HG02623 (cell line): ENCODE measurements at regions not wholly inside any gene's neighbourhood (a gene's known extent, or its start where the extent isn't known, plus 50 kb on each side); places are given as distances from the start of the nearest gene placed in this dataset.

Experiments used
- ATAC-seq: cut with Tn5 transposase; IDR thresholded peaks from one replicate; pipeline ENCODE4 v1.9.1; 2021; ENCODE audit warnings: moderate library complexity; ENCODE audit not compliant: unreplicated experiment

DNA sequence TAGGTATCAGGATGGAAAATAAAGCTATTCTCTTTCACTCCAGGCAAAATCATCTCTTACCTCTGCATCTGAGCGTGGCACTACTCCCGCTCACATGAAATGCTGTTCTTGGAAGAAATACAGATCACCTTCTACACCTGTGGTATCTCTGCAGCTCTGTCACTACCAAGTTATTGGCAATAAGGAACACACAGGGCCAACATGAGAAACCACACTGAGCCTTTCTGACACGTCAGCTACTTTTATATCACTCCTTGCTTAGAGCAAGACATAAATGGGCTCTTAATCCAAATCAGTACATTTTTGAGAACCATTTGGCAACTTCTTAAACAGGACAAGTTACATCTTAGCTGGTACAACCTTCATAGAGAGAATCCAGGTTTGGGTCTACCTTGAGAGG lies 101.8 kb upstream of the GUCY1A1 start:
- no peak for ATAC-seq

DNA sequence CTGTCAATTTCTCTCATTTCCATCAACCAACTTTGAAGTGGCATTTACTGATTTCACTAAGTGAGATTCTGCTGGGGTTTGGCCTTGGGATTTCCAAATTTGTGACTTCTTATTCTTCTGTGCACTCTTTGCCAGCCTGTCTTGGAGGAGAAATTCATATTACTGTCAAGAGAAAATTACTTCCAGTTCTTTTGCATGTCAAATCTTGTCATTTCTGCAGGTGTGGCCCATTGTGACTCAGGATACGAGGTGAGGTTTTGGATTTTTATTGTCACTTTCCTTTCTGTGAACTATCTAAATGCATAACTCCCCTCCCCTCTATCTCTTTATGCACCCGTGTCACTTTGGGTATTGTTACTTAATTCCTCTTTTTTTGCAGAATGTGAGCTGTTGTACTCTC lies 102.6 kb upstream of the GUCY1A1 start:
- ATAC-seq = no peak

DNA sequence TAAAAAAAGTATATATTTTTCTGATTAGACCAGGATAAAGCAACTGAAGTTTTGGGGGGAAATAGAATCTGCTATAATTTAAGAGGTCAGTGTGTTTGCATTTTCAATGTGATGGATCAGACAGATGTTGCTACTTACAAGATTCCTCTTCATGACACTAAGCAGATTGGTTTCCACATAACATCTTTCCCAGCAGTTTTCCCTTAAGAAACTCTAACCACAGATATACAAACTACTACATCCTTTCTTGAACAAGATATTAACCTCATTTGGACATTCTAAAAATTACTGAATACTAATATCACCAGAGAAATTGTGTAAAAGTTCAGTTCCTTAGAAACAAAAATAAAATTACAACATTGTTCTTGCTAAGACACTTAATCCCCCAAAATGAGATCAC lies 106.7 kb upstream of the GUCY1A1 start:
- no peak for ATAC-seq

DNA sequence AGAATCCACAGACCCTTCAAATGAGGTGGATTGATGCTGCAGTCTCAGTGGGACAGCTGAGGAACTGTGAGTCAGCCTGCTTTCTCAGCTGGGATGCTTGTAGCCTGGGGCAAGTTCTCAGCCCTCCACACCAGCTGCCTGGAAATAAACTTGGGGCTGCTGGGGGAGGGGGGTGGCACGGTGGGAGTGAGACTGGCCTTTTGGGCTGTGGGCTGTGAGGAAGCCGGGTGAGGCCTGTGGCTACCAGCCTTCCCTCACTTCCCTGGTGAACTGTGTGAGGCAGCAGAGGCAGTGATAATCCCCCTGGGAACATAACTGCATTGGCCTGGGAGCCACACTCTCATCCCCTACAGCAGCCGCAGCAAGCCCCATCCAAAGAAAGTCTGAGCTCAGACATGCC lies 114.5 kb upstream of the GUCY1A1 start:
- no peak for ATAC-seq

DNA sequence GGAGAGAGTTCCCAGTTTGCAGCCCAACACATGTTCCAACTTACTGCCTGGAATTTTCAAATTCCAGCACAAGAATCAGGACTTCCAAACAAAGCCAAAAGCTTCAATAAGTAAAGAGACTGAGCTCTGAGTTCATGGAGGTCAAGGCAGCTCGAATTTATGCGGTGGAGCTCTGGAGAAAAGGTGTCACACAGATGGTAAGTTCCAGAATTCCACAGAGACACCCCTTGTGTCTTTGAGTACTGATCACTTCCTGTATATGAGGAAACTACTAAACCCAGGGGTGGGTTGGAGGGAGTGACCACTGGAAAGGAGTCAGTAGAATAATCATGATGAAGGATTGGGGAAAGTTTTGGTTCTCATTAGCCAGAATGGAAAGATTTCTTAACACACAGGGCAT lies 118.5 kb upstream of the GUCY1A1 start:
- ATAC-seq = no peak

DNA sequence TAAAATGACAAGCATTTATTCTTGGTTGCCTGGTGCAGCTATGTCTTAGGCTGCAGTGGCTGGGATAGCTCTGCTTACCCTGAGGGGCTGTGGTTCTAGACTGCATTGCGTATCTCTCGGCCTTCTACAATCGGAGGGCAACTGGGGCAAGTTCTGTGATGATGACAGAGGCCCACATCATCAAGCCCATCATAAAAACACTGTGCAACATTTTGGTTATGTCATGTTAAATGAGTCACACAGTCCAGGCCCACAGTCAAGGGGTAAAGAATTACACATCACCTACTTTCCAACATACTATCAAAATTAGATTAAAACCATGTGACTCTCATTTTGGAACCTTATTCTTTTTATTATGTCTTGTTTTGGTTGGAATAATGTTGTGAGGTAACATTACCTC lies 120.2 kb upstream of the GUCY1A1 start:
- ATAC-seq = no peak

DNA sequence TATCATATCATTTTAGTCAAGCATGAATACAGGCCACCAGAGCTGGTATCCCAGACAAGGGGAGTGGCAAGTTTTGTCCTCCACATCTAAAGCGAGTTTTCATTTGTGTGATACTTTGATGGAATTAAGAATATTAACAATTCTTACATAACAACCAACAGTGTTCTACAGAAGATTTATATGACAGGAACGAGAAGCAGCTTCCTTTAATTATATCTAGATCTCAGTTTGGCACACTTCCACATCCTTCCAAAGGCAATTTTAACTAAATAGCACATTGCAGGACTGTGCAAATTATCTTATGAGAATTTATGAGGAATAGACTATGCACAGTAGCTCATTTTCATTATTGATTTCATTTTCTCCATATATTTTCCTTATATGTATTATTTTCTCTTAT lies 121.2 kb upstream of the GUCY1A1 start:
- ATAC-seq = no peak

DNA sequence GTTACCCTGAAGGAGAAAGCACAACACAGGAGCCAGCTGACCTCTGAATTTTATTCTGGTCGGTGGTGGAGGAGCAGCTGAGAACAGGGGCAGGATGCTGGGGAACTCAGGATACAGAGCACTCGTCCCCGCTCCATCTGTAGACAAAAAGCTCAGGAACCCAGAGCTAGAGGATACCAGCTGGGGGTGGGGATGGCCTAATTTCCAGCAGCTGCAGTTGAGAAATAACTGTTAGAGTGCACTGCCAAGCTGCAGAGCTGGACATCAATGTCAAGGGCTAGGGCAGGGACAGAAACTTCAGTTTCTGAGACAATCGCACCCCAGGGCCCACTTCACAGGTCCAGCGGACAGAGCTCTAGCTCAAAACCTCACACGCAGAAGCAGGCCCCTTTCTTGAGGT lies 122.1 kb upstream of the GUCY1A1 start:
- ATAC-seq = no peak

DNA sequence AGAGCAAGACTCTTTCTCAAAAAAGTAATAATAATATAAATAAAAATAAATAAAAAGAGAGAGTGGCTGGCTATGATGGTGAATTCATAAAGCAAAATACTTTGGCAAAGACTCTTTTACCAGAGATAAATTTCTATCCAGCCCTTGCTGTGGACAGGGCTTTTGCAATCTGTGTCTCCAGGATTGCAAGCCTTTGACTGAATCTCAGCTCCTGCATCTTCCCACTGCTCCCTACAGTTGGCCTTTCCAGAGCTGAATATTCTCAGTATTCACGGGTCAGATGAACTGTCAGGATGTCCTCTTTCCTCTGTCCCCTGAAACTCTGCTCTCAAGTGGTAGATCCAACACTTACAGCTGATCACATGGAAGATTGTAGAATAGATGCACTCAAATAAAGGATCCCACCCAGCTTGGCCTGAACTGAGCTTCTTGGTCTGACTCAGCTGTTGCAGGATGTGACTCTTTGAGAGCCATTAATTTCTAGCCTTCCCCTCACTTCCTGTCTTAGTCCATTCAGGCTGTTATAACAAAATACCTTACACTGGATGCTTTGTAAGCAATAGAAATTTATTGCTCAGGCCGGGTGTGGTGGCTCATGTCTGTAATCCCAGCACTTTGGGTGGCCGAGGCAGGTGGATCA lies 123.4 kb upstream of the GUCY1A1 start:
- ATAC-seq = no peak

DNA sequence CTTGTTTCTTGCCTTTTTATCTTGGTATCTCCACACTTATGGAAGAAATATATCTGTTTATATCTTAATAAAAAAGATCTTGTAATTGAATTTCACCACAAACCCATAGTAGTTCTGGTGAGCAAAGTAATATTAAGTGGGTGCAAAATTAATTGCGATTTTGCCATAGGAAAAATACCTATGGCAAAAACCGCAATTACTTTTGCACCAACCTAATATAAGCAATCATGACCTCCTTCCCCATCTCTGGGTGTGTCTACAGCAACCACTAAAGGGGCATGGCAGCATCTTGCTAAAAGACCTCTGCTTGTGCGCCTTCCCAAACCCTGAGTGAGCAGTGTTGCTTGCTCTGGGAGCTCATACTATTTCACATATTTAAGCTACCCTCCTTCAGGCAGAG lies 124.2 kb upstream of the GUCY1A1 start:
- no peak for ATAC-seq

DNA sequence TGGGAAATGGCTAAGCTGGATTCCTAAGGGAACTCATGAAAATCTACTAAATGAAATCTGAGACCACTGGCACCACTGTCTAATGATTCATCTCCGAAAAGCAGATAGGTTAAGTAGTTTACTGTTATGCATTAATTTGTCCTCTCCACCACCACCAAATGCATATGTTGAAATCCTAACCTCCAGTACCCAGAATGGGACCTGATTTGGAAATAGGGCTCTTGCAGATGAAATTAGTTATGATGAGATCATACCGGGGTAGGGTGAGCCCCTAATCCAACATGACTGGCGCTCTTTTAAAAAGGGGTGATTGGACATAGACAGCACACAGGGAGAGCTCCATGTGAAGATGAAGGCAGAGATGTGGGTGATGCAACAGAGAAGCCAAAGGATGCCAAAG lies 124.9 kb upstream of the GUCY1A1 start:
- no peak for ATAC-seq

DNA sequence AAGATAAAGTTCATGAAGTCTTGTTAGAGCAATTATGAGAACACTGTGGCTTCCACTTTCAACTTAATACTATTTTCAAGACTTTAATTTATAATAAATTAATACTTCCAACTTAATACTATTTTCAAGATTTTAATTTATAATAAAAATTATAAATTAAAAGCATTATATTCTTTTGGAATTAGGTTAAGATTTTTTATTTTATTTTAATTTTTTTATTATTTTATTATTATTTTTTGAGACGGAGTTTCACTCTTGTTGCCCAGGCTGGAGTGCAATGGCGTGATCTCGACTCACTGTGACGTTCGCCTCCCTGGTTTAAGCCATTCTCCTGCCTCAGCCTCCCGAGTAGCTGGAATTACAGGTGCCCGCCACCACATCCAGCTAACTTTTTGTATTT lies 126.0 kb upstream of the GUCY1A1 start:
- no peak for ATAC-seq

DNA sequence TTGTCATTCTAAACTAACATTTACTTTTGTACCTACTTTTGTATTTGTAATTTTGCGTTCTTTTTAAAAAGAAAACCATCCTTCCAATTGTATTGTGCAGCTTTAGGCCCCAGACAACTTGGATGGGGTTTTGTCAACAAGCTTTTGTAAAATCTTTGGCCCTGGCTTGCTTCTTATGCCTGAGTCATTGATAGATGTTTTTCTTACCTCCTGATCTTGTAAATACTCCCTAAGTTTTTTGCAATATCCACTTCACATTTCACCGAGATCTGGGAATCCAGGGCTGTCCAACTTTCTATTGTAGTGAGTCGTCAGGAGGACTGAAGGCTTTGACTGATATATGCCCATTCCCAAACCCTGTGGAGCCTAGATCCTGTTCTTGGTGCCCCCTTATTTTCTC lies 126.9 kb upstream of the GUCY1A1 start:
- ATAC-seq = no peak

DNA sequence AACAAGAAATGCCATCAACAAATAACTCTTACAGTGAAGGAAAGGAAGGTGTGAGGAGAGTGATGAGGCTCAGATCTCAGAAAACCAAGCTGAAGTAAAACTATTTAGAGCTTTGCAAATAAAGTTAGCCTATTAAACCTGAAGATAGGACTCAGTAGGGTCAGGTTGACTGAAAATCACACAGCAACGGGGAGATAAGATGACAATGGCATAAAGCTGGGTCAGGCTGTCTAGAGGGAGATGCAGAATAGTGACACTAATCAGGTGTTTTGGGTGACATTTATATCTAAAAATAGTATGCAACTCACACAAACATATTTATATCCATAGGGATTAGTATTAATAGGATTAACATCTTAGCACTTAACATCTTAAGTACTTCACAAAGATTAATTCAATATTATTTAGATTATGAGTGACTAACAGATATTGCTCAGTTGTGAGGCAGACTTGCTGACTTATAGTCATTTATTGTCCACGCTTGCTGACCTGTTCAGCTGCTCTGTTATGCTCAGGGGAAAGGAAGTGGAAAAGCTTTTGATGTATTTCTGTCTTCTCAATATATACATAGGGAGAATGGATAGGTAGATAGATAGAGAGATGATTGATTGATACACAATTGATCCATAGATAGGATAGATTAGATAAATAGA lies 130.7 kb upstream of the GUCY1A1 start:
- ATAC-seq = no peak

DNA sequence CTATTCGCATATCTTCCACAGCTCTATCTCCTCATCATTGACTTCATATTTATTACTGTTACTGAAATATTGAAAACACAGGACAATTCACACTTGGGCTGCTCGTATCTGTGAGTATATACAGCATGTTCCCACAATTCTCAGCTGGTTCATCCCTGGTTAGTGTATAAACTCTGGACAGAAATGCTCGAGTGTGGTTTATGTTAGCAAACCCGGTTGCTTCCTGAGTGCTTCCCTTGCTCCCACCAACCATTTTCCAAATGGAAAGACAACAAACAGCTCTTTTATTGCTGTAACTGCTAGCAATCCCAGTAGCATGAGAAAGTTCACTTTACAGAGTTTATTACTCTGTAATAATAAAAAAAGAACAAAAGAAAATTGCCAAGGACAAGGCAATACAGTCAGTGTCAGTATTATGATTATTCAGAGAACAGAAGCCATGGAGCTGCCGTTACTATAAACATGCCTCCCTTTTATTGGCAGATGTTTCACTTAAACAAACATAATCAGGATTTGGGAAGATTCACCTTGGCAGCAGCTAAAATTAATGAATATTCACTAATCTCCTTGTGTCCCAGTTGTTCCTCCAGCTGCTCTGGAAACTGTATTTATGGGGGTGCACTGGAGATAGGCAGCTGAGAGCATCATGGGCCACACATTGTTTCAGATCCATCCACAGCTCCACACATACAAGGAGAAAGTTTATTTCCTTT lies 134.1 kb upstream of the GUCY1A1 start:
- no peak for ATAC-seq

DNA sequence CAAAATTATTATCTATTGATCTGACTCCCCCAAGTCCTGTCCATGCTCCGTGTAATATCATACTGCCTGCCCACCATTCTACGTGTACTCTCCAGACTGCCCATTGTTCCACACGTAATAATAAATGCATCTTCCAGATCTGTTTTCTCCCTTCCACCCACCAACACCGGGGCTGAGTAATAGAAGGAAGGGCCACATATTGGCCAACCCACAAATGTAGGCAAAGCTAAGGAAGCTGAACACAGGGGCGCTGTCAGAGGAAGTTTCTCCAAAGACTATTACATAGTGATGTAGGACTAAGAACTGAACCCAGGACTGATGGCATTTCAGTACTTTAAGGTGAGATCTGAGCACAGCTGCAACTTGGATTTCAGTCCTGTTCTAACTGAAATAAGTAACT lies 135.8 kb upstream of the GUCY1A1 start:
- ATAC-seq = no peak

DNA sequence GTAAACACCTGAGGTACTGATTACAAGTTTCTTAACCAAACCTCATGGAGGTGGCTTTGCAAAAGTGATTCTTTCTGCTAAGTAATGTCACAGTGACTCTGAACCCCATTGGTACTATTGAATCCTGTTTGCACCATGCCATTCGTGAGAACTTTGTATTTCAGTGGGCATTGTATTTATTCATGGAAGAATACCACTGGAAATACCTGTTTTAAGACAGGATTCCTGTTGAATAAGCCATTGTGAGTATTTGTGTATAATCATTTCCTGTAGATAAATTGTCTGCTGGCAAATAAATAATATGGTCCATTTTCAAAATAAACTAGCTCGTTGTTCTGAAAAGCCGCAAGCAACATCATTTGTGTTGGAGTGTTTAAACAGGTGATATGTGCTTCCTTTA lies 136.4 kb upstream of the GUCY1A1 start:
- ATAC-seq = no peak

DNA sequence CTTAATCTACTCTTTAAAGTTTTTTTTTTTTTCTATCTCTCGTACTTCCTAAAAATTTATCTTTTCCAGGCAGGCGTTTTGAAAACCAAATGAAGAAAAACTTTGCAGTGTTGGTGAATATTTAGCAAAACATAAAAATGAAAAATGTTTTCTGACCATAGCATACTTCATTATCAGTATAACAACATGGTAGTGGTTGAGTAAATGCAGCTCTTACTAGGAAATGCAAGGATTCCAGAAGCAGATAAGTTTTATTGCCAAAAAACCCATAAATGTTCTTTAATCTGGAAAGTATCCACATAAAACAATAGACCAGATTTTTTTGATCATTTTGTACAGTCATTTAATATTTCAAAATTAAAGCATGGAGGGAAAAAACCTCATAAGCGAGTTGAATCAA lies 136.9 kb upstream of the GUCY1A1 start:
- no peak for ATAC-seq

DNA sequence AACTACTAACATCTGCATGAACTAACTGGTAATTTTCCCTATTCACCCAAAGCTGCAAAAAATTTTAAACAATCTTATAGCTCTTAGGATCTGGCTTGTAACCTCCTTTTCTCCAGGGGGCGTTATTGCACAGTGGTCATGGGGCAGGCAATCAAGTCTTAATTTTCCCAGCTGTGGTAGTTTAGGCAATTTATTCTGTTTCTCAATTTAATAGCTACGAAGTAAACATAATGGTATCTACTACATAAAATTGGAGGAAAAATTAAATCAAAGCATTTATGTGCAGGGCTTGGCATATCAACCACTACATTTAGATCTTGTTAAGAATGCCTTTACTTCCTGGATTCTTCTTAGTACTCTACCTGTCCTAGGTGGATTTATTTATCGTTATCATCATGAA lies 137.4 kb upstream of the GUCY1A1 start:
- ATAC-seq = no peak

DNA sequence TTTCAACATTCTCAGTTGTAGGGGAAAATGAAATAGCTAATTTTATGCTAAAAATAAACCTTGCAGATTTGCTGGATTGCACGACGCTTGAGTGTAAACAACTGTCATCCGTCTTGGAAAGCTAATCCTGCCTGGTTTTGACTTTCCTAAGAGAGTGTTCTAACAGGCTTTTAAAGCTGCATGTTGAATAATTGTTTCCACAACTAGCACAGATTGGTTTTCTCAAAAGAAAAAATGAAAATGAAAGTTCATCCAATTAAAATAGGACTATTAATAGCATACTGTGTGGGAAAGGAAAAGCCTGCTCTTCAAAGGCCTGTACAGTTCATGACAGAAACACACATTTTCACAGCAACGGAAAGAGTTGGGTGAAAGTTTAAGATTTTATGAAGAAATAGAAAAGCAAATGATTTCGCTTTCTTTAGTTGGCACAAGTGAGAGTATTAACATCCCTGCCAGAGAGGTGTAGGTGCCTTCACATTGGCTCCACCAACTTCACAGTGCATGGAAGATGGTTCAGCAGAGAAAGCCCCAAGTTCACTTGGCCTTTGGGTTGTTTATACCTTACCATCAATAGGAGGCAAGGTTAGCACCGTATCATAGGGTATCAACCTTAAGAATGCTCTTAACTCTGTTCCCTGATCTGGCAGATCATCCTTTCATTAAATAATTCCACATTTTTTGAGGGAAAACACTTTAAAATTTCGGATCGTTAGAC lies 140.0 kb upstream of the GUCY1A1 start:
- ATAC-seq = no peak

DNA sequence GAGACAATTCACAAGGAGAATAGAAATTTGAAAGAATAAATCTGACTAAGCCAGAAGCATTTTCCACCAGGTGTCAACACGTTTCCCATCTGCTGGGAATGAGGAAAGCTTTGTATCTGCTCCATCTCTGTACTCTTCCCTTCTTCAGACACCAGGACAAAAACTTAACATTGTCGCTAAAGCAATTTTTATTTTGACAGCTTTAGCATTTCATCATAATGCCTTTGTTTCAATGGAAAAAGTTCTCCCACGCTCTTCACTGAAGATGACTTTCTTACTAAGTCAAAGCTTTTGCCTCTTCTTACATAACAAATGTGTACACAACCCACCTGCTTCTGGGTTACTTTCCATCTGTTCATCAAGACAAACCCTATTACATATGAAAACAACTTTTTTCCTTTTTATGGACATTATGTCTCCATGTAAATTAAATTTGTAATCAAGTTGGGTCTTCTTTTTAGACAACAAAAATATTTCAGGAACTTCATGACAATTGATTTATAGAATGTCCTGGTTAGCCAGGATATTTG lies 141.7 kb upstream of the GUCY1A1 start:
- no peak for ATAC-seq

DNA sequence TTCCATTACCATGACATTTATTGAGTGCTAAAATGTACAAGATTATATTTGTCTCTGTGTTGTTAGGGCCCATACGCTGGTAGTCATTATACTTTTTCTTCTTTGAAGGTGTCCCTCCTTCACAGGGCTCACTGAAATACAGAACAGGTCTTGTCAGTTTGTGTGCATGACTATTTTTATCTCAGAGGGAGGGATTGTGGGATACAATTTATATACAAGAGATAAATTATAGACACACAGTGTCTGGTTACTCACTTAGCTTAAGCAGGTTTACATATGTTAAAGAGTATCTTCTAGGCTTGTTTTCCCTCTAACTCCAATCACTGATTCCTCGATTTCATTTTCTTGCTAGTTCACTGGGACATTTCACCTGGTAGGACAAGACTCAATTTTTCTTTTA lies 143.3 kb upstream of the GUCY1A1 start:
- ATAC-seq = no peak
